ENCODE measurements at regions not wholly inside any gene's neighbourhood (a gene's known extent, or its start where the extent isn't known, plus 50 kb on each side); places are given as distances from the start of the nearest gene placed in this dataset.

GRCh38 chr18:45285251-45285650 lies 330.0 kb upstream of the SLC14A2 start:
- TF ChIP-seq POLR2AphosphoS5 (IDR thresholded peaks at IDR 0.05; ENCODE audit: low read depth) = no peak
- TF ChIP-seq CTCF (conservative IDR thresholded peaks at IDR 0.05; ENCODE audit: low read depth in 2 of 2) = no peak
- TF ChIP-seq ETS1 (IDR thresholded peaks at IDR 0.05) = no peak
- no peak for TF ChIP-seq EZH2phosphoT487 (IDR thresholded peaks at IDR 0.05; ENCODE audit: unreplicated experiment)
- no peak for TF ChIP-seq JUNB (IDR thresholded peaks at IDR 0.05; ENCODE audit: unreplicated experiment)
- TF ChIP-seq REST (IDR thresholded peaks at IDR 0.05; ENCODE audit: unreplicated experiment) = no peak
- no peak for TF ChIP-seq ZNF114 (CRISPR knock-in tag; IDR thresholded peaks at IDR 0.05)
- no peak for TF ChIP-seq EZH2 (IDR thresholded peaks at IDR 0.05; ENCODE audit: low read depth, unreplicated experiment)
